GM13977 (cell line): ENCODE measurements at regions not wholly inside any gene's neighbourhood (a gene's known extent, or its start where the extent isn't known, plus 50 kb on each side); places are given as distances from the start of the nearest gene placed in this dataset.

Experiments
- DNase-seq: peaks from one replicate; pipeline ENCODE4 v3.0.0; 2012; ENCODE audit warnings: low spot score
- CTCF ChIP-seq: IDR thresholded peaks from 2 replicates; pipeline ENCODE4 v1.5.1; 2012; ENCODE audit warnings: mild to moderate bottlenecking, control low read depth; ENCODE audit not compliant: insufficient read depth; ENCODE audit errors: extremely low read depth, missing control alignments
- in situ Hi-C: fragments of 300-500 bp; cut with MboI; formaldehyde crosslinking; loops from one replicate; pipeline ENCODE4 v1.12.0; 2022; ENCODE audit warnings: low sequenced_read_pairs, low pct_unique_long_range_greater_than_20kb, mixed read lengths, inconsistent platforms; ENCODE audit not compliant: unreplicated experiment

GRCh38 chr20:51142448-51142847, 119.5 kb upstream of the KCNG1 start:
- DNase-seq: no peak
- in situ Hi-C loops: no loop called here
- TF ChIP-seq CTCF: no peak

- DNase-seq: no peak
- no peak for TF ChIP-seq CTCF
- in situ Hi-C loops: no loop called here
Observed at GRCh38 chr20:51140671-51141070, 117.8 kb upstream of the KCNG1 start.

GRCh38 chr20:51139891-51140290, 117.0 kb upstream of the KCNG1 start:
- TF ChIP-seq CTCF: no peak
- no peak for DNase-seq
- in situ Hi-C loops: no loop called here

- no peak for DNase-seq
- in situ Hi-C loops: no loop called here
- TF ChIP-seq CTCF: no peak
Observed at GRCh38 chr20:51138576-51138975, 115.7 kb upstream of the KCNG1 start.

- no peak for DNase-seq
- TF ChIP-seq CTCF: no peak
- in situ Hi-C loops: no loop called here
Observed at GRCh38 chr20:51137461-51137860, 114.6 kb upstream of the KCNG1 start.

GRCh38 chr20:51135926-51136715, 113.2 kb upstream of the KCNG1 start:
- in situ Hi-C loops: no loop called here
- TF ChIP-seq CTCF: no peak
- no peak for DNase-seq
